Tibial artery (tissue), 4 donors: ENCODE measurements at regions not wholly inside any gene's neighbourhood (a gene's known extent, or its start where the extent isn't known, plus 50 kb on each side); places are given as distances from the start of the nearest gene placed in this dataset.
"Not testable (repeated sequence)": the region's sequence is repeated elsewhere in the genome, so short reads cannot be mapped to it uniquely, and the experiment has no call there.

Source experiments
- DNase-seq, 2 donors: peaks; one replicate each; pipeline ENCODE4 v3.0.0-alpha.2; 2019
- H3K27ac ChIP-seq, 2 donors: fragments of 200-600 bp; sonication (generic) in 1 of 2; 1 replicate in 1 of 2; 2 replicates in 1 of 2; pipeline ENCODE4 v1.5.1; 2018 to 2019; ENCODE audit warnings: mild to moderate bottlenecking in 1 of 2
- H3K27me3 ChIP-seq, 2 donors: fragments of 200-600 bp; sonication (generic) in 1 of 2; one replicate each; pipeline versions ENCODE4 v1.5.1 to v1.6.0; 2016 to 2019
- H3K36me3 ChIP-seq, 3 donors: fragments of 200-600 bp; sonication (generic) in 2 of 3; one replicate each; pipeline ENCODE4 v1.5.1; 2016 to 2019; ENCODE audit warnings: mild to moderate bottlenecking in 2 of 3
- H3K4me1 ChIP-seq, 4 donors: fragments of 200-600 bp; sonication (generic) in 2 of 4; 1 replicate in 3 of 4; 2 replicates in 1 of 4; pipeline ENCODE4 v1.5.1; 2016 to 2019
- H3K4me3 ChIP-seq, 2 donors: fragments of 200-600 bp; sonication (generic) in 1 of 2; 1 replicate in 1 of 2; 2 replicates in 1 of 2; pipeline ENCODE4 v1.5.1; 2018 to 2019; ENCODE audit warnings: mild to moderate bottlenecking in 2 of 2
- H3K9me3 ChIP-seq, 3 donors: fragments of 200-600 bp; sonication (generic) in 1 of 3; one replicate each; pipeline ENCODE4 v1.5.1; 2016 to 2019
- CTCF ChIP-seq, 2 experiments: fragments of 200-600 bp in 1 of 2; fragments of 450-650 bp in 1 of 2; IDR thresholded peaks; one replicate each; pipeline ENCODE4 v1.5.1; 2017 to 2019; ENCODE audit warnings: antibody characterized with exemption in 2 of 2, mild to moderate bottlenecking in 1 of 2, moderate library complexity in 1 of 2
- intact Hi-C: fragments of 100-400 bp; cut with DNase I; formaldehyde crosslinking; loops from one replicate; pipeline ENCODE4 v1.15.0; 2023; ENCODE audit warnings: low total_unique reads

DNA sequence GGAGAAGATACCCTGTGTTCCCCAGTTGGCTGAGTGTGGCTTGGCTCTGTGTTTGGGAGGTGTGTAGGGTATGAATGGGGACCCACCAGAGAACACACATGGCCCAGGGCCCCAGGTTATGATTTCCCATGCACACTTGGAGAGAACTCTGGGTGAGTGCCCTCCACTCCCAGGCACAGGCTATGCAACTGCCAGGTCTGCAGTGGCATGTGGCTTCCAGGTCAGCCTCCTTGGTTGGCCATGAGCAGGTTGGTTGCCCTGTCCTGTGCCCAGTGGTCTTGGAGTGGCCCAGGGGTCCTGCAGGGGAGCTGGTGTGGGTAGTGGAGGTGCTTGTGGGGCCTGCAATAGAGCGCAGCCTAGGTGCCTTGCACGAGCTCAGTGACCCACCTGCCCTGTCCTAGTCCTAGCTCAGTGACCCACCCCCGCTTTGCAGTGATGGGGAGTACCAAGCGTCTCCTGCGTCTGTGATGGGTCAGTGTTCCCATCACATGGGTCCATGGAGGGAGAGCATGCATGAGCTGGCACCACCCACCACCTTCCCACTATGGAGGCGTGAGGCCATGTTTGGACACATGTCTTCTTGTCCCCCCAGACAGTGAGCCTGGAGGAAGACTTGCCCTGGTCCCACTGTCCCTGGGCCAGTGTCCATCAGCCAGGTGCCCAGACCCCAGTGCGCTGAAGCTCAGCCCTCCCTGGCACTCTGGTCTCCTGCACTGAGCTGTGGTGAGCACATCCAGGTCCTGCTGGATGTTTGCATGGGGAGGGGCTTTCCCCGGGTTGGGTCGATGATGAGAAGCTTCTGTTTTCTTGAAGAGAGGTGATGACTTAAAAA, 217.3 kb downstream of the SNRPN start:
- Histone ChIP-seq H3K4me1 (no peaks in the 10 kb centered on the region), H3K36me3 (no peaks in the 10 kb centered on the region), H3K4me3 (no peak overlapping the region), H3K27ac (no peak overlapping the region), H3K9me3 (peaks cover 4 to 77% (median 54%) of the 10 kb centered on the region in 3 donors), H3K27me3 (no peaks in the 10 kb centered on the region)
- peak in 1 of 2 donors; percentile 11 for DNase-seq
- intact Hi-C loops, result no loop called here
- TF ChIP-seq CTCF (IDR thresholded peaks at IDR 0.05), result no peak

GRCh38 chr15:25172691-25173090, 217.9 kb downstream of the SNRPN start:
- Histone ChIP-seq H3K27ac (no peak overlapping the region), H3K4me3 (no peak overlapping the region), H3K9me3 (peaks cover 4 to 82% (median 59%) of the 10 kb centered on the region in 3 donors), H3K27me3 (no peaks in the 10 kb centered on the region), H3K36me3 (no peaks in the 10 kb centered on the region), H3K4me1 (no peaks in the 10 kb centered on the region)
- intact Hi-C loops, result no loop called here
- DNase-seq, result no peak
- no peak for TF ChIP-seq CTCF (IDR thresholded peaks at IDR 0.05)

- DNase-seq, result peak in 1 of 2 donors; percentile 9
- no peak for TF ChIP-seq CTCF (IDR thresholded peaks at IDR 0.05)
- intact Hi-C loops, result no loop called here
- H3K4me3 ChIP-seq, result no peak overlapping the region
- H3K27ac ChIP-seq, result no peak overlapping the region
- H3K27me3 ChIP-seq, result no peaks in the 10 kb centered on the region
- H3K9me3 ChIP-seq, result peaks cover 4 to 82% (median 66%) of the 10 kb centered on the region in 3 donors
- H3K4me1 ChIP-seq, result no peaks in the 10 kb centered on the region
- no peaks in the 10 kb centered on the region for H3K36me3 ChIP-seq
These were observed 218.6 kb downstream of the SNRPN start for GRCh38 chr15:25173241-25174028.

- H3K4me3 ChIP-seq, DNase-seq, H3K4me1 ChIP-seq, intact Hi-C loops, H3K27me3 ChIP-seq, H3K27ac ChIP-seq, H3K36me3 ChIP-seq: not testable (repeated sequence)
- peaks cover 4 to 87% (median 72%) of the 10 kb centered on the region in 3 donors for H3K9me3 ChIP-seq
These were observed 219.4 kb downstream of the SNRPN start for GRCh38 chr15:25174149-25174548.

DNA sequence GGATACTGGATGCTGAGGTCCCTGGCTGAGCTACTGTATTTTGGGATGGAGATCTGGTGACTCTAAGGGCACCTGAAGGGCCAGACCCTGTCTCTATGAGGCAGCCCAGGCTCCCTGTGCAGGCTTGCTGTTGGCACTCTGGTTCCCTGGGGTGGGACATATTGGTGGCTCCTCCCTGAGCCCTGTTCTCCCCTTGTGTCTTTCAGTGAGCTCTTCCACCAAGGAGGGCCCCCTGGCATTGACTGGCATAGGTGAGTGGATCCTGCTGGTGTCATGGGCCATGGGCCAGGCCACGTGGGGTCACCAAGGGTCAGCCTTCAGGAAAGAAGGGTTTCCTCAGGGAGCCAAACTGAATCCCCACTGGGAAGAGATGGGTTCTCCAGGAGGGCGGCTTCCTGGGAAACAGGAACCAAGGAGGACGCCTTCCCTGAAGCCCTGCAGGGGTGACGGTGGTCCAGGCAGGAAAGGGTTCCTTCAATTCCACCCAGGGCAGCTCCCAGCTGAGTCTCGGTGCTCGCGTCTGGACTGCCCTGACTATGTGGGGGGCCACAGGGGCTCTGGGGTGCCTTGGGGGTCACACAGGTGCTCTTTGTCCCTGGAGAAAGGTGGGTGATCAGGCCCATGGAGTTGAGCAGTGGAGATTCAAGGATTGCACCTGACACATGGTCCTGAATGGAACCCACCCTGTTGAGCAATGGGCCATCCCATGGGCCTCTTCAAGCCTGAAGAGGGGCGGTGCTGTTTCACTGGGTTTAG, 220.4 kb downstream of the SNRPN start:
- Histone ChIP-seq H3K4me3 (no peak overlapping the region), H3K27me3 (no peaks in the 10 kb centered on the region), H3K4me1 (no peaks in the 10 kb centered on the region), H3K36me3 (no peaks in the 10 kb centered on the region), H3K9me3 (peaks cover 4 to 81% (median 79%) of the 10 kb centered on the region in 3 donors), H3K27ac (no peak overlapping the region)
- no peak for DNase-seq
- no peak for TF ChIP-seq CTCF (IDR thresholded peaks at IDR 0.05)
- intact Hi-C loops, result no loop called here
